CD14-positive monocyte (primary cell): ENCODE measurements at regions not wholly inside any gene's neighbourhood (a gene's known extent, or its start where the extent isn't known, plus 50 kb on each side); places are given as distances from the start of the nearest gene placed in this dataset.

Source experiments
- DNase-seq, 3 donors: peaks; one replicate each; pipeline ENCODE4 v3.0.0-alpha.2; 2011 to 2022
- H2AFZ ChIP-seq: 2 replicates; pipeline ENCODE4 v1.6.0; 2012; ENCODE audit warnings: mild to moderate bottlenecking, low read depth, low read length, inconsistent platforms; ENCODE audit not compliant: insufficient read depth, poor library complexity, severe bottlenecking
- H3K27ac ChIP-seq, 2 donors: 1 replicate in 1 of 2; 2 replicates in 1 of 2; pipeline ENCODE4 v1.5.1; 2012 to 2013; ENCODE audit warnings: low read length in 2 of 2, control low read depth in 1 of 2, inconsistent platforms in 1 of 2, low read depth in 1 of 2, mild to moderate bottlenecking in 1 of 2
- H3K27me3 ChIP-seq, 2 donors: one replicate each; pipeline versions ENCODE4 v1.6.0 to v1.6.1; 2011 to 2013; ENCODE audit warnings: low read length in 2 of 2; ENCODE audit not compliant: control insufficient read depth in 2 of 2, insufficient read depth in 2 of 2
- H3K36me3 ChIP-seq, 2 donors: replicated peaks in 1 of 2; 1 replicate in 1 of 2; 2 replicates in 1 of 2; pipeline versions ENCODE4 v1.5.1 to v1.6.1; 2012 to 2013; ENCODE audit warnings: low read length in 2 of 2, control low read depth in 1 of 2, inconsistent platforms in 1 of 2, mild to moderate bottlenecking in 1 of 2; ENCODE audit not compliant: insufficient read depth in 2 of 2, control insufficient read depth in 1 of 2
- H3K4me1 ChIP-seq, 2 donors: 1 replicate in 1 of 2; 2 replicates in 1 of 2; pipeline versions ENCODE4 v1.5.1 to v1.6.1; 2012 to 2013; ENCODE audit warnings: low read length in 2 of 2, control low read depth in 1 of 2, inconsistent platforms in 1 of 2, mild to moderate bottlenecking in 1 of 2, moderate library complexity in 1 of 2; ENCODE audit not compliant: insufficient read depth in 2 of 2, control insufficient read depth in 1 of 2
- H3K4me2 ChIP-seq: replicated peaks from 2 replicates; pipeline ENCODE3; 2012; ENCODE audit warnings: low read length, moderate library complexity, mild to moderate bottlenecking; ENCODE audit not compliant: poor library complexity, severe bottlenecking; ENCODE audit errors: extremely low read depth
- H3K4me3 ChIP-seq, 3 experiments: fragments of 200-600 bp in 1 of 3; sonication (generic) in 1 of 3; replicated peaks in 1 of 3; 1 replicate in 2 of 3; 2 replicates in 1 of 3; pipeline ENCODE4 v1.5.1; 2011 to 2013; ENCODE audit warnings: low read length in 3 of 3, mild to moderate bottlenecking in 3 of 3, control low read depth in 2 of 3, low read depth in 2 of 3, inconsistent platforms in 1 of 3, moderate library complexity in 1 of 3
- H3K79me2 ChIP-seq: 2 replicates; pipeline ENCODE4 v1.6.0; 2012; ENCODE audit warnings: mild to moderate bottlenecking, control low read depth, inconsistent platforms, low read length, moderate library complexity; ENCODE audit not compliant: insufficient read depth
- H3K9ac ChIP-seq: 2 replicates; pipeline ENCODE4 v1.6.0; 2017; ENCODE audit warnings: low read length, mild to moderate bottlenecking; ENCODE audit not compliant: insufficient read depth, poor library complexity, severe bottlenecking
- H3K9me3 ChIP-seq, 2 donors: replicated peaks in 1 of 2; 1 replicate in 1 of 2; 2 replicates in 1 of 2; pipeline versions ENCODE4 v1.5.1 to v1.6.1; 2012 to 2013; ENCODE audit warnings: low read length in 2 of 2, control low read depth in 1 of 2; ENCODE audit not compliant: control insufficient read depth in 1 of 2, insufficient read depth in 1 of 2
- H4K20me1 ChIP-seq: 2 replicates; pipeline ENCODE4 v1.6.0; 2012; ENCODE audit warnings: mild to moderate bottlenecking, low read length, control low read depth, moderate library complexity; ENCODE audit not compliant: insufficient read depth
- H3K27ac Mint-ChIP-seq, 7 donors: one replicate each; pipeline ENCODE4 v1.8.0; 2020; ENCODE audit warnings: mild to moderate bottlenecking in 7 of 7, mixed read lengths in 7 of 7, moderate library complexity in 6 of 7, inconsistent platforms in 2 of 7
- H3K27me3 Mint-ChIP-seq, 3 donors: one replicate each; pipeline ENCODE4 v1.8.0; 2021 to 2022; ENCODE audit warnings: low read depth in 3 of 3, mild to moderate bottlenecking in 3 of 3, mixed read lengths in 3 of 3, moderate library complexity in 3 of 3, inconsistent platforms in 1 of 3
- H3K36me3 Mint-ChIP-seq, 2 donors: one replicate each; pipeline ENCODE4 v1.8.0; 2020; ENCODE audit warnings: mixed read lengths in 2 of 2, inconsistent platforms in 1 of 2, mild to moderate bottlenecking in 1 of 2
- H3K4me1 Mint-ChIP-seq: one replicate; pipeline ENCODE4 v1.8.0; 2020; ENCODE audit warnings: mild to moderate bottlenecking, mixed read lengths
- H3K4me3 Mint-ChIP-seq, 2 donors: one replicate each; pipeline ENCODE4 v1.8.0; 2020; ENCODE audit warnings: mild to moderate bottlenecking in 2 of 2, mixed read lengths in 2 of 2, moderate library complexity in 1 of 2
- H3K9me3 Mint-ChIP-seq, 7 donors: one replicate each; pipeline ENCODE4 v1.8.0; 2020 to 2022; ENCODE audit warnings: mixed read lengths in 7 of 7, mild to moderate bottlenecking in 6 of 7, moderate library complexity in 6 of 7, inconsistent platforms in 2 of 7
- WGBS: methylation state at CpG from one replicate; pipeline ENCODE4 v1.1.5; 2013; ENCODE audit warnings: missing lambda C conversion rate; ENCODE audit not compliant: insufficient coverage; 5-methylcytosine and 5-hydroxymethylcytosine counted together
- intact Hi-C, 2 donors: fragments of 100-400 bp; cut with micrococcal nuclease; formaldehyde crosslinking; loops; one replicate each; pipeline versions ENCODE4 v1.15.0 to v1.15.1; 2023
- TF ChIP-seq, protein P1 (sequence below): fragments of 200-600 bp; IDR thresholded peaks from one replicate; pipeline ENCODE4 v1.8.0; 2022; ENCODE audit warnings: antibody characterized with exemption, mild to moderate bottlenecking

DNA sequence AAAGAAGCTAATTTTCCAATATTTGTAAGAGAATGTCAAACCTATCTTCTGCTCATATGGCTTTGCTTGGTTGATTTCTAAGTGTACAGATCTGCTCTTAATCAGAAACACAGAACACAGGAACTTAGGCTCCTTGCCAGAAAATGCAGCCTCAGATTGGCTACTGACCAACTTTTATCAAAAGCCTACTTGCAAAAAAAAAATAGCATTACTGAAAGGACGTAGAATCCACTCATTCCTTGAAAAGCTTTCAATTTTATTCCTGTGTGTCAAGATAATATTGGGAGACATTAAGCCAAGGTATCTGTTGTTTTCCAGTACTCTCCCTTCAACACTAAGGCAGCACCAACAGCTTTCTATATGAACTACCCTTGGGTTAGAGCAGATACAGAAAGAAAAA is 127.6 kb upstream of the INTU start:
- Mint-ChIP-seq H3K4me3 (no peak overlapping the region), H3K36me3 (no peaks in the 10 kb centered on the region), H3K4me1 (peaks cover 14% of the 10 kb centered on the region), H3K9me3 (peaks cover 0 to 4% (median 3%) of the 10 kb centered on the region in 7 donors), H3K27ac (no peak overlapping the region), H3K27me3 (no peaks in the 10 kb centered on the region)
- no peak overlapping the region for H3K4me2 ChIP-seq
- H3K27ac ChIP-seq = no peak overlapping the region
- no peaks in the 10 kb centered on the region for H3K27me3 ChIP-seq
- no peak overlapping the region for H3K4me3 ChIP-seq
- H3K9ac ChIP-seq = no peak overlapping the region
- TF ChIP-seq, protein P1, sequence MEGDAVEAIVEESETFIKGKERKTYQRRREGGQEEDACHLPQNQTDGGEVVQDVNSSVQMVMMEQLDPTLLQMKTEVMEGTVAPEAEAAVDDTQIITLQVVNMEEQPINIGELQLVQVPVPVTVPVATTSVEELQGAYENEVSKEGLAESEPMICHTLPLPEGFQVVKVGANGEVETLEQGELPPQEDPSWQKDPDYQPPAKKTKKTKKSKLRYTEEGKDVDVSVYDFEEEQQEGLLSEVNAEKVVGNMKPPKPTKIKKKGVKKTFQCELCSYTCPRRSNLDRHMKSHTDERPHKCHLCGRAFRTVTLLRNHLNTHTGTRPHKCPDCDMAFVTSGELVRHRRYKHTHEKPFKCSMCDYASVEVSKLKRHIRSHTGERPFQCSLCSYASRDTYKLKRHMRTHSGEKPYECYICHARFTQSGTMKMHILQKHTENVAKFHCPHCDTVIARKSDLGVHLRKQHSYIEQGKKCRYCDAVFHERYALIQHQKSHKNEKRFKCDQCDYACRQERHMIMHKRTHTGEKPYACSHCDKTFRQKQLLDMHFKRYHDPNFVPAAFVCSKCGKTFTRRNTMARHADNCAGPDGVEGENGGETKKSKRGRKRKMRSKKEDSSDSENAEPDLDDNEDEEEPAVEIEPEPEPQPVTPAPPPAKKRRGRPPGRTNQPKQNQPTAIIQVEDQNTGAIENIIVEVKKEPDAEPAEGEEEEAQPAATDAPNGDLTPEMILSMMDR = no peak
- no peaks in the 10 kb centered on the region for H3K9me3 ChIP-seq
- intact Hi-C loops = no loop called here
- H3K4me1 ChIP-seq = peaks cover 0 to 12% of the 10 kb centered on the region in 2 donors
- no peak for DNase-seq
- WGBS = no CpG with 5 or more reads among the region's 1 CpG
- no peak overlapping the region for H2AFZ ChIP-seq
- no peaks in the 10 kb centered on the region for H3K79me2 ChIP-seq
- no peaks in the 10 kb centered on the region for H3K36me3 ChIP-seq
- H4K20me1 ChIP-seq = no peaks in the 10 kb centered on the region

DNA sequence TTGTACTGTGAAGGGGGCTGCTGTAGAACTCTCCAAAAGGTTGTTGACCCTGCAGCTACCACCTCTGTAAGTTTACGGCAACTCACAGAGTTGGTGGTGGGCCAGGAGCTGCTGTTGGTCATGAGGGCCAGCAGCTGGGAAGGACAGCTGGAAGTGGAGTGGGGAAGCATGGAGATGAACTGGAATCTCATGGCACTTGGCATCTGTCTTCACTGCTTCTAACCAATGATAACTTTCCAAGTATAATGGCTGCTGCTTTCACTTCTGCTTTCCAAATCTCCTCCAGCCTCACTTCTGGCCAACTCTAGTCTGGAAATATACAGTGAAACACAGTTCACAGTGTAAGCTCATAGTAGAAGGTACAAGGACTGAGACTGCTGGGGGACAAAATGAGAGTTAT is 126.5 kb upstream of the INTU start:
- no peak overlapping the region for H3K4me3 Mint-ChIP-seq
- TF ChIP-seq, protein P1 = no peak
- peaks cover 5% of the 10 kb centered on the region for H3K4me1 Mint-ChIP-seq
- no peak overlapping the region for H3K27ac ChIP-seq
- peaks cover 0 to 2% (median 0%) of the 10 kb centered on the region in 3 donors for H3K27me3 Mint-ChIP-seq
- no peak overlapping the region for H3K27ac Mint-ChIP-seq
- H3K79me2 ChIP-seq = no peaks in the 10 kb centered on the region
- H3K36me3 ChIP-seq = no peaks in the 10 kb centered on the region
- no peak overlapping the region for H2AFZ ChIP-seq
- intact Hi-C loops = no loop called here
- no peak overlapping the region for H3K4me2 ChIP-seq
- H3K9me3 Mint-ChIP-seq = peaks cover 0 to 4% (median 3%) of the 10 kb centered on the region in 7 donors
- no peaks in the 10 kb centered on the region for H3K9me3 ChIP-seq
- H3K4me3 ChIP-seq = no peak overlapping the region
- WGBS = 100% methylated on average over 1 of the region's 1 CpG
- H3K4me1 ChIP-seq = peaks cover 0 to 1% of the 10 kb centered on the region in 2 donors
- H4K20me1 ChIP-seq = no peaks in the 10 kb centered on the region
- H3K27me3 ChIP-seq = no peaks in the 10 kb centered on the region
- H3K36me3 Mint-ChIP-seq = no peaks in the 10 kb centered on the region
- DNase-seq = peak in 1 of 3 donors; percentile 2
- H3K9ac ChIP-seq = no peak overlapping the region
